HG03571 (cell line): ENCODE measurements at regions not wholly inside any gene's neighbourhood (a gene's known extent, or its start where the extent isn't known, plus 50 kb on each side); places are given as distances from the start of the nearest gene placed in this dataset.
"Not testable (repeated sequence)": the region's sequence is repeated elsewhere in the genome, so short reads cannot be mapped to it uniquely, and the experiment has no call there.

Source experiments
- ATAC-seq: cut with Tn5 transposase; IDR thresholded peaks from one replicate; pipeline ENCODE4 v1.9.1; 2021; ENCODE audit not compliant: unreplicated experiment

- ATAC-seq = not testable (repeated sequence)
Observed at GRCh38 chr16:15307184-15307583, 70.9 kb downstream of the NPIPA5 start.

GRCh38 chr16:15305889-15306288, 72.2 kb downstream of the NPIPA5 start:
- not testable (repeated sequence) for ATAC-seq

- ATAC-seq = not testable (repeated sequence)
Observed at GRCh38 chr16:15303667-15304324, 74.3 kb downstream of the NPIPA5 start.

GRCh38 chr16:15297104-15297503, 81.0 kb downstream of the NPIPA5 start:
- not testable (repeated sequence) for ATAC-seq

GRCh38 chr16:15274796-15275195, 103.3 kb downstream of the NPIPA5 start:
- not testable (repeated sequence) for ATAC-seq

- not testable (repeated sequence) for ATAC-seq
Observed at GRCh38 chr16:15273964-15274363, 104.1 kb downstream of the NPIPA5 start.

GRCh38 chr16:15266941-15267340, 111.2 kb downstream of the NPIPA5 start:
- ATAC-seq = not testable (repeated sequence)

GRCh38 chr16:15262212-15262611, 115.9 kb downstream of the NPIPA5 start:
- ATAC-seq = not testable (repeated sequence)

- not testable (repeated sequence) for ATAC-seq
Observed at GRCh38 chr16:15247971-15248370, 130.1 kb downstream of the NPIPA5 start.

- not testable (repeated sequence) for ATAC-seq
Observed at GRCh38 chr16:15236674-15237323, 141.3 kb downstream of the NPIPA5 start.

GRCh38 chr16:15235140-15235539, 141.1 kb upstream of the RRN3 start:
- ATAC-seq = not testable (repeated sequence)

- not testable (repeated sequence) for ATAC-seq
Observed at GRCh38 chr16:15234702-15235101, 140.6 kb upstream of the RRN3 start.

GRCh38 chr16:15230432-15230831, 136.4 kb upstream of the RRN3 start:
- ATAC-seq = not testable (repeated sequence)

GRCh38 chr16:15229661-15230060, 135.6 kb upstream of the RRN3 start:
- not testable (repeated sequence) for ATAC-seq

GRCh38 chr16:15224651-15225050, 130.6 kb upstream of the RRN3 start:
- ATAC-seq = not testable (repeated sequence)

GRCh38 chr16:15223398-15223797, 129.3 kb upstream of the RRN3 start:
- not testable (repeated sequence) for ATAC-seq

- peak; percentile 55 for ATAC-seq
Observed at GRCh38 chr16:15219679-15220615, 125.9 kb upstream of the RRN3 start.

- not testable (repeated sequence) for ATAC-seq
Observed at GRCh38 chr16:15218856-15219500, 124.9 kb upstream of the RRN3 start.

- ATAC-seq = not testable (repeated sequence)
Observed at GRCh38 chr16:15207202-15207981, 113.3 kb upstream of the RRN3 start.

GRCh38 chr16:15206439-15206838, 112.4 kb upstream of the RRN3 start:
- ATAC-seq = not testable (repeated sequence)
